NCI-H226 (cell line): ENCODE measurements at regions not wholly inside any gene's neighbourhood (a gene's known extent, or its start where the extent isn't known, plus 50 kb on each side); places are given as distances from the start of the nearest gene placed in this dataset.
"Not testable (repeated sequence)": the region's sequence is repeated elsewhere in the genome, so short reads cannot be mapped to it uniquely, and the experiment has no call there.

Experiments used
- DNase-seq: peaks from one replicate; pipeline ENCODE4 v3.0.0-alpha.2; 2015

- no peak for DNase-seq
These were observed 980.1 kb downstream of the KCNMA1 start for GRCh38 chr10:76657337-76658012.

GRCh38 chr10:76651154-76651553, 986.5 kb downstream of the KCNMA1 start:
- no peak for DNase-seq

GRCh38 chr10:76649723-76650127, 987.9 kb downstream of the KCNMA1 start:
- DNase-seq, result peak; percentile 7

- DNase-seq, result no peak
These were observed 988.4 kb downstream of the KCNMA1 start for GRCh38 chr10:76649254-76649653.

GRCh38 chr10:76647301-76647700, 990.3 kb downstream of the KCNMA1 start:
- DNase-seq, result no peak

GRCh38 chr10:76645341-76645740, 992.3 kb downstream of the KCNMA1 start:
- DNase-seq, result no peak

- DNase-seq, result no peak
These were observed 993.1 kb downstream of the KCNMA1 start for GRCh38 chr10:76644476-76644875.

- no peak for DNase-seq
These were observed 994.1 kb downstream of the KCNMA1 start for GRCh38 chr10:76643511-76643911.

GRCh38 chr10:76642358-76642757, 995.2 kb downstream of the KCNMA1 start:
- no peak for DNase-seq

- DNase-seq, result no peak
These were observed 996.4 kb downstream of the KCNMA1 start for GRCh38 chr10:76641215-76641614.

GRCh38 chr10:76640806-76641205, 996.8 kb downstream of the KCNMA1 start:
- DNase-seq, result no peak

GRCh38 chr10:76632767-76633051, 1004.9 kb downstream of the KCNMA1 start:
- peak; percentile 10 for DNase-seq

- no peak for DNase-seq
These were observed 1005.5 kb downstream of the KCNMA1 start for GRCh38 chr10:76631884-76632766.

GRCh38 chr10:76631036-76631670, 1006.5 kb downstream of the KCNMA1 start:
- no peak for DNase-seq

GRCh38 chr10:76628801-76629200, 1008.8 kb downstream of the KCNMA1 start:
- DNase-seq, result peak; percentile 15

- DNase-seq, result no peak
These were observed 1011.2 kb downstream of the KCNMA1 start for GRCh38 chr10:76626386-76626785.

GRCh38 chr10:76624470-76624869, 1013.1 kb downstream of the KCNMA1 start:
- no peak for DNase-seq

- no peak for DNase-seq
These were observed 1015.6 kb downstream of the KCNMA1 start for GRCh38 chr10:76621886-76622620.

- no peak for DNase-seq
These were observed 1019.0 kb downstream of the KCNMA1 start for GRCh38 chr10:76618641-76619040.

- no peak for DNase-seq
These were observed 1019.4 kb downstream of the KCNMA1 start for GRCh38 chr10:76618171-76618570.

- DNase-seq, result not testable (repeated sequence)
These were observed 1020.9 kb downstream of the KCNMA1 start for GRCh38 chr10:76616666-76617065.

GRCh38 chr10:76615049-76615448, 1022.6 kb downstream of the KCNMA1 start:
- no peak for DNase-seq
